OCI-LY7 (cell line): ENCODE measurements at regions not wholly inside any gene's neighbourhood (a gene's known extent, or its start where the extent isn't known, plus 50 kb on each side); places are given as distances from the start of the nearest gene placed in this dataset.

Experiments used
- CTCF ChIP-seq: fragments of 200-600 bp; sonication (generic); conservative IDR thresholded peaks from 2 replicates; pipeline ENCODE4 v1.5.1; 2014; ENCODE audit warnings: mild to moderate bottlenecking, antibody characterized with exemption, low read length, moderate library complexity, mixed read lengths
- EZH2phosphoT487 ChIP-seq: fragments of 200-600 bp; sonication (generic); IDR thresholded peaks from 2 replicates; pipeline ENCODE4 v1.6.1; 2018; ENCODE audit warnings: low read depth, borderline replicate concordance, mild to moderate bottlenecking, mixed run types, antibody characterized with exemption, low read length, moderate library complexity, mixed read lengths

- TF ChIP-seq CTCF (peak; percentile 98), EZH2phosphoT487 (no peak)
These were observed 64.2 kb downstream of the PHETA1 start for GRCh38 chr12:111304642-111305071.
